ENCODE measurements at regions not wholly inside any gene's neighbourhood (a gene's known extent, or its start where the extent isn't known, plus 50 kb on each side); places are given as distances from the start of the nearest gene placed in this dataset.
"Not testable (repeated sequence)": the region's sequence is repeated elsewhere in the genome, so short reads cannot be mapped to it uniquely, and the experiment has no call there.

DNA sequence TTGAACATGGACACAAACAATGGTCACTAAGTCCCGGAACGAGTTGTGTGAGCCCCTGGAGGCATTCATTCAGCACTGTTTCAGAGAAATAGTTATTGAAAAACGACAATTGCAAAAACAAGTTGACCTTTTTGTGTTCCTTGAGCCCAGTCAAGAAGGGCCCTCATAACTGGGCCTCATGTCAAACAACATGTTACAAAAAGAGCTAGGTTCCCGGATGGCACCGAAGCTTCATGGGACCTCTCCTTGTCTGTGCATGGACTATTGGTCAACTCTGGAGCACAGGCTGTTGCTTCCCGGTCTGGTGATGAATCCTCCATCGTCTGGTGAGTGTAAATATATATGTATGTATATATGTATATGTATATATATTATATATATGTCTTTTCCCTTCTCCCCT, 176.6 kb downstream of the ALG10 start:
- no peak for DNase-seq

DNA sequence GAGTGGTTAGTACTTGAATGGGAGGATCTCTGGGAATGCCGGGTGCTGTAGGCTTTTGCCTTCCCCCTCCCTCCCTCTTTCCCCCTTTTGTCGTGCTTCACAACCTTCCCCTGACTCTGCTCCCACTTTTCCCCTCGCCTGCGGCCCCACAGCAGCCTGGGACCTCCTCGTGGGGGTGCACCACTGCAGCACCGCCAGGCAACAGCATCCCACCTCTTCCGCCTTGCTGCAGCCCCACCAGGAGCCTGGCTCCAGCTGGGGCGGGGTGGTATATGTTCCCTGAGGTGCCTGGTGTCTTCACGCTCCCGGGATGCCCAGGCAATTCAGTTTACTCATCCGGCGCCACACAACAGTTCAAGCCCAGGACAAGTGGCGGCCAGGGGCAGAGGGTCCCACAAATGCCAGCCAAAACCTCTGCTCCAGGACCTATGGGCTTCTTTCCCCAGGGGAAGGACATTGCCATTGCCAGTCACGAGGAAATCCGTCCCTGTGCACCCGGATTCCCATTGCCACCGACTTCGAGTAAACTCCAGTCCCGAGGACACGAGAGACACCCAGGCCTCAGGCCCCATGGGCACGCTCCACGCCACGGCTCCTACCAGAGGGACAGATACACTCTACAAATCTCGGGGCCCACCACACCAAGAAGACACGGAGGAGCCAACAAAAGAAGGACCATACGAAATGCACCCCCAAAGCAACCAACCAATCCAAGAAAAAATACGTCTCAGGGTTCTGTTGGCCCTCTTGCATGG, 181.7 kb downstream of the ALG10 start:
- no peak for DNase-seq

DNA sequence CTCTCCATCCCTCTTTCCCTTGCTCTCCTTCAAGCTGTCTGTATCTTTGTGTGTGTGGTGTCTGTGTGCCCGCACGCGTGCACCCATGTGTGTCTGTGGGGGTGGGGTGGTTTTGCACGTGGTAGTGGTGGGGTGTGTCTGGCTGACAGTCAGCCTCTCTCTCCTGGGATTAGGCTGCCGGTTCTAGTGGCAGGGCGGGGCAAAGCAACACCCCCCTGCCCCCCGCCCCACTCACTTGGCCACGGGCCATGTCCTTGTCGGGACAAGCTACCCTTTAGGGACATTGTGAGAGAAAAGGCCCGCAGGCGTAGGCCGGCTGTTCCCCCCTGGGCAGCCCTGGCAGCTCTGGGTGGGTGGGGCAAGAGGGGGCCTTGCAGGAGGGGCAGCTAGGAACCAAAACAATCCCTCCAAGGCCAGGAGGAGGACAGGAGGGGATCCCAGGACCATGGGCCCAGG, 182.6 kb downstream of the ALG10 start:
- no peak for DNase-seq

DNA sequence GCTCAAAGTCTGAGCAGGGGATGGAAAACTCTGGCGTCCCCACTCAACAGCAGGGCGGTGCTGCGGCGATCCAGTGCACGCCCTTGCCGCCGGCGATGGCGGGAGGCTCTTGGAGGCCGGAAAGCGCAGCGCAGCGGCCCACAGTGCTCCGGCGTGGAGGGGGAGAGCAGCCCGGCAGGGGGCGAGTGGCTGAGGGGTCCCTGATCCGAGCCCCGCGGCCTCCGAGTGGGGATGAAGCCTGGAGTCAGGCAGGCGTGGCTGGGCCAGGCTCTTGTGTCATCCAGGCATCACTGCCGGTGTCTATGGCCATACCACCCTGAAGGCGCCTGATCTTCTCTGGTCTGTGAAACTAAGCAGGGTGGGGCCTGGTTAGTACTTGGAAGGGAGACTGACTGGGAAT, 183.1 kb downstream of the ALG10 start:
- DNase-seq, result no peak

DNA sequence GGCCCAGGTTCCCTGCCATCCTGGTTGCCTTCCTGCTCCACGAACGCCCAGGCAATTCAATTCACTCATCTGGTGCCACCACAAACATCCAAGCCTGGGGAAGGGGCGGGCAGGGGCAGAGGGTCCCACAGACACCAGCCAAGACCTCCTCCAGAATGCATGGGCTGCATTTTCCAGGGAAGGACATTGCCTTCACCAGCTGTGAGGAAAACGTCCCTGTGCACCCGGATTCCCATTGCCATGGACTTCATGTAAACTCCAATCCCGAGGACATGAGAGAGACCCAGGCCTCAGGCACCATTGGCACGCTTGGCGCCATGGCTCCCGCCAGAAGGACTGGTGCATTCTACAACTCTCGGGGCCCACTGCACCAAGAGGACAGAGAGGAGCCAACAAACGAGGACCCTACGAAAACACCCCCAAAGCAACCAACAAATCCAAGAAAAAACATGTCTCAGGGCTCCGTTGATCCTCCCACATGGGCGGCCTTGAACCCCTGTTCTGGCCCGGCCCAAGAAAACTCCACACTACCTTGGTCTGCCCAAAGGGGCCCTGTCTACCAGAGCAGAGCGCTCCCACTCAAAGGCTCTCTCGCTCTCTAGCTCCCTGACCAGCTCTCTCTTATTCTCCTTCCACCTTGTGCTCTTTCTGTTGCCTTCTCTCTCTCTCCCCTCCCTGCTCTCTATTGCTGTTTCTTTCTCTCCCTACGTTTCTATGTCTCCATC, 183.9 kb downstream of the ALG10 start:
- no peak for DNase-seq

DNA sequence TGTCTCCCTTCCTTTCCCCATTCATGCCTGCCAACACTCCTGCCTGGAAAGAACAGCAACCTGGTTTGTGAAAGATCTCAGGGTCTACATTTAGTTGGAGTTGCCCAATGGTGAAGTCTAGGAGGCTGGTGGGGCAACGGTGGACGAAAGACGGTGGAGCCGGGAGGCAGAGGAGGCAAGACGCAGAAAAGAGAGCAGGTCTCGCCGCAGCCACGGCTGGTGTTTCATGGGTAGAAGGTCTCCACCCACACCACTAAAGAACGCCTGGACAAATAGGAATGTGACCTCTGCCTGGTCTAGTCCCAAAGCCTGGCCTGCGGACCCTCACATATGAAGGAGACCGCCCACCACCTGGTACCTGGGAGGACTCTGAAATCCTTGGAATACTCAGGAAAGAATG, 185.6 kb downstream of the ALG10 start:
- no peak for DNase-seq

DNA sequence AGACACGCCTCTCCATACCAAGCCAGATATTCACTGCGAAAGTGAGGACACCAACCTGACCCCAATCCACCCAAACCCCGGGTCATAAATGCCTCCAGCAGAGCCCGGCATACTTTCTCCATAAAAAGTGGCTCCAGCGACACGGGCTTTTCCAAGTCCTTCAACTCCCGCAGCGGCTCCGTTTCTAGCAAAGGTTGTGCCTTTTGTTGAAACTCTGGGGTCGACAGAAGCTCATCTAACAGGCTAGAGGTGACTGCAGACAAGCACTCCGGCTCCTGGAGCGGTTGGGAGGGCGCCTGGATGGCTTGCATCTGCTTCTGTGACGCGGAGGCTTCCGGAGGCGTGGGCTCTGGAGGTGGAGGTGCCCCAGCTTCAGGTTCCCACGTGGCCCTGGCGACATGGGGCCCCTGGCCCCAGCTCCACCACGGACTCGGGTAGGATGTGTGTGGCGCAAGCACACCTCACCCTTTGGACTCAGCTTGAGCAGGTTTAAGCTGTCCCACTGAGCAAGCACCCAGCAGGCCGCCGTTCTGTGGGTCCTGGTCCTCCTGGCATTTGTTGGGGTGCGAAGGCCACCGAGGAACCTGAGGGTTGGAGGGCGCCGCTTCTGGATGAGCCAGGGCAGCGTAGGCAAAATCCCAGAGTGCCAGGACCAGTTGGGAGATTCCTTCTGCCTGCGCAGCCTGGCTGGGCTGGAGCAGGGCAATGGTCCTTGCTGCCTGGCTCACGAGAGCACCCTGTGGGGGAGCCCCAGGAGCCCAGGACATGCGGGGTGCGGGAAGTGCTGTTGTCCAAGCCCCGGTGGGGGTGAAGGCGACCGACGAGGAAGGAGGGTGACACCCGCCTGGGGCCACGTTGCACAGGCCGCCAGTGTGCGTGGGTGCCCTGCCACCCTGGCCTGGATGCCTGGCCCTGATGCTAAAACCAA, 186.3 kb downstream of the ALG10 start:
- DNase-seq, result no peak

DNA sequence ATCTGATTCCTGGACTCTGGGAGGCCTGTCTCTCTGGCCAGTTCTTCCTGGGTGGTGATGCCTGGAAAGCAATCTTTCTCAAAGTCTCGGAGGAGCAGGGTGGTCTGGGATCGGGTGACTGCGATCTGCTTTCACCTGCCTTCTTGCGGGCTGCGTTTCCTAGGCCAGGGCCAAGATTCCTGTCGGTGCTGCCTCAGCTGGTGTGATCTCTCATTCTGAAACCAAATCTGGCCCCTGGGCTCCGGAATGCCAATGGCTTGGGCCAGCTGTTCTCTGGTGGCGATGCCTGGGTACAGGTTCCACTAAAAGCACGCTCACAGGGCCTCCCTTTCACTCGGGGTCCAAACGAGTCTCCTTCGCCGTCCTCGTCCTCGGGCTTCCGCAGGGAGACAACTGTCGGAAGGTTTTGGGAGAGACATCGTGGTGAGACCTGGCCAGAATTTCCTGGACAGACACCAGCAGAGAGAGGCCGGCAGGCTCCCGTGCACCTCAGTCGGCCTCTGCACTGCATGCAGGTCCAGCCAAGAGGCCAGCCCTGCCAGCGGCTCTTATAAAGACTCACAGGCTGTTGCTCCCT, 187.1 kb downstream of the ALG10 start:
- no peak for DNase-seq

DNA sequence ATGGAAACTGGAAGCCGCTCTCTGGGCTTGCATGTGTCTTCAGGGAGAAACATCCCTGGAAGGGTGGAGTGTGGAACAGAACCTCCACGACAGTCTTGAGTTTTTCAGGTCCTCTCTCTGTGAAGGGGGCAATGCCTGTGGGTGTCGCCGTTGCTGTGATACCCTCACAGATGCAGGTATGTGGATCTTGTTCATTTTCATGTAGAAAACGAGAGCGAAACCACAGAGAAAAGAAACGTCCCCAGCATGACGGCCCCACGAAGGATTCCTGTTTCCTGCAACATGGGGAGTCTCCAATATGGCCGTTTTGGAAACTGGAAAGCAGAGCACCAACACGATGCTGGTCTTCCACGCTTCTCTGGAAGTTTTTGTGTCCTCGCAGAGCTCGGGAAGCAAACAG, 187.9 kb downstream of the ALG10 start:
- no peak for DNase-seq

DNA sequence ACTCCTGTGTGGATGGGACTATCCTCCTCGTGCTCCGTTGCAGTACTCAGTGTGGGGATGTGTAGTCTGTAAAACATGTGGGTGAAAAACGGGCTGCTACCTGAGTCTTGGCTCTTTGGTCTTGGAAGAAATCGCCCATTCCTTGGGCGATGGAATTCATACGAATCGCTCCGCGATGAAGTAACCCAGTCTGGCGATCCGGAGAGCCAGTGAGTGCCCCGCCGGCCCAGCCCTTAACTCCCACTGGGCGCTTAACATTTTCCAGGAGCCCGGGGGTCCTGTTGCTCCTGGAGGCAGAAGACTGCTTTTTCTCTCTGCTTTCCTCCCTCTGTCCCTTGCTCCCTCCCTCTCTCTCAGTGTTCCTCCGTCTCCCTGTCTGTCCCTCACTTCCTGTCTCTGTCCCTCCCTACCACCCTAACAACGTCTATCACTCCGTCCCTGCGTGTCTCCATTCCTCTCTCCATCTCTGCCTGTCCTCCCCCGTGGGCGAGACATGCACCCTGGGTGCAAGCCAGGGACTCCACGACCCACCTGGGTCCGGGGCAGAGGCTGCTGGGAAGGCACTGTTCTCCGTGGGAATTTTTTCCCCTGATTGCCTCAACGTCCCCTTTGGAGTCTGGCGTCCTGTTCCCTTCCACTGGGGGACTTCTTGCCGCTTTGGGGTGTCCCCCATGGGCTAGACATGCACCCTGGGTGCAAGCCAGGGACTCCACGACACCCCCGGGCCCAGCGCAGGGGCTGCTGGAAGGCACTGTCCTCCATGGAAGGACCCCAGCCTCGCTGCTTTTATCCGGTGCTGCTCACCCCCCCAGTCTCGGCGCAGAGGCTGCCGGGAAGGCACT, 188.6 kb downstream of the ALG10 start:
- no peak for DNase-seq

DNA sequence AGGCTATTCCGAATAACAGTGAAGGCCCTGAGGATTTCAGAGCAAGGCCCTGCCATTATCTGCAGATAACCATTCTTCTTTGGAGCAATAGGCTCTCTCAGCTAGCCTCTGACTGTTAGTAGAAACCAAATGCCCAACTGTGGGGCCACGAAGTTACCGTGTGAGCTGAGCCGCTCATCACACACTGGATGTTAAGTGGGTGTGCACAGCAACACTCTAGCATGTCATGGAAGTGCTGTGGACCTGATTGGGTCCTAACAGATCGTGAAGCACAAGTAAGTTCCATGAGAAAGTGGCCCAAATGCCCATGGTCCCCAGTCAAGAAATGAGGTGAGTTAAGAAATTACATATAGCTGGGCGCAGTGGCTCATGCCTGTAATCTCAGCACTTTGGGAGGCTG, 190.4 kb downstream of the ALG10 start:
- no peak for DNase-seq

DNA sequence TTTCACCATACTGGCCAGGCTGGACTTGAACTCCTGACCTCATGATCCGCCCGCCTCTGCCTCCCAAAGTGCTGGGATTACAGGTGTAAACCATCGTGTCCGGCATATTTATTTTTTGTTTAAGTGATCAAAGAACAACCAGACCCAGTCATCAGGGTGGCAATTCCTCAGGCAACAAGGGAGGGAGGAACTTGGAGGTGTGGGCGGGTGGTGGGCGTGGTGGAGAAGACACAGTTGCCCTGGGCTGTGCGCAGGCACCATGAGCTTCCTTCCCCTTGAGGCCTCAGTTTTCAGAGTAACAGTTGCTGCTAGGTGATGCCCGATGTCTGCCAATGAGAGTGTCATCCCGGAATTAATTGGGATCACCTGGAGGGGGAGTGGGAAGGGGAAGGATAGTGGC, 191.7 kb downstream of the ALG10 start:
- no peak for DNase-seq

DNA sequence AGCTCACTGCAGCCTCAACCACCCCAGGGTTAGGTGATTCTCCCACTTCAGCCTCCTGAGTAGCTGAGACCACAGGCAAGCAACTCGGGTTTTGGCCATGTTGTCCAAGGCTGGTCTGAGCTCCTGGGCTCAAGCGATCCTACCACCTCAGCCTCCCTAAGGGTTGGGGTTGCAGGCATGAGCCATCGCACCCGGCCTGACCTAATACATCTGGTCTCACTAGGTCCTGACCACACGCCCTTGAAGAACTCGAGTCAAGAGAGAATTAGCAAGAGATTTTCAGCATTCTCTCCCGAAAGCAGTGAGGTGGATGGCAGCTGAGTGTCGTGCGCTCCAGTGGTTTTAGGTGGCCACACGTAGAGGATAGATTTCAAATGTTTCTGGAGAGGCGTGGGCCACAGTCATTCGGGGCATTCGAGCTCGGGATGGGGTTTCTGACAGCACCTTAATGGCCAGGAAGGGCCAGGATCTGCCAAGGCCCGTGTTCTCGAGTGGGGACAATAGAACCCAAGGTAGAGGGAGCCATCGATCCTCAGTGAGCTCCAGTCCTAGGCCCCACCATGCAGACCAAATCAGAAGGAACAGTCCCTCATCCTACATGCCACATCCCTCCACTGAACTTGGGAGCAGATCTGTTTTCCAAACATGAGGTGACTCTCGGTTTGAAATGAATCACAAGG, 193.1 kb downstream of the ALG10 start:
- DNase-seq, result no peak

DNA sequence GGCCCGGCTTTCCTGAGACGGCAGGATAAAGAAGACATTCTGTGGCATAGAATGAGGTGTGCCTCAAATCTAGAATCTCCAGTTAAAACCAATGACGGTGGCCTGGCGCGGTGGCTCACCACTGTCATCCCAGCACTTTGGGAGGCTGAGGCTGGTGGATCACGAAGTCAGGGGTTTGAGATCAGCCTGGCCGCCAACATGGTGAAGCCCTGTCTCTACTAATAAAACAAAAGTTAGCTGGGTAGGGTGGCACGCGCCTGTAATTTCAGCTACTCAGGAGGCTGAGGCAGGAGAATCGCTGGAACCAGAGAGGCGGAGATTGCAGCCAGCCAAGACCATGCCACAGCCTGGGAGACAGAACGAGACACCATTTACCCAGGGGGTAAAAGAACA, 193.6 kb downstream of the ALG10 start:
- no peak for DNase-seq

DNA sequence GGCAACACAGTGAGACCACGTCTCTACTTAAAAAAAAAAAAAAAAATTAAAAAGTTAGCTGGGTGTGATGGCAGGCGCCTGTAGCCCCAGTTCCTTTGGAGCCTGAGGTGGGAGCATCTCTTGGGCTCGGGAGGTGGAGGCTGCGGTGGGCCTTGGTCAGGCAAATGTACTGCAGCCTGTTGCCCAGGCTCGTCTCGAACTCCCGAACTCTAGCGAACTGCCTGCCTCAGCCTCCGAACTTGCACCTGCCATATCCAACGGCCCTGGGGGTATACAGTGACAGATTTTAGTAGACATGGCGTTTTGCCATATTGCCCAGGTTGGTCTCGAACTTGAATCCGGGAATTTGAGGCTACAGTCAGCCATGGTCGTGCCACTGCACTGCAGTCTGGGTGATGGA, 195.4 kb downstream of the ALG10 start:
- DNase-seq, result no peak

DNA sequence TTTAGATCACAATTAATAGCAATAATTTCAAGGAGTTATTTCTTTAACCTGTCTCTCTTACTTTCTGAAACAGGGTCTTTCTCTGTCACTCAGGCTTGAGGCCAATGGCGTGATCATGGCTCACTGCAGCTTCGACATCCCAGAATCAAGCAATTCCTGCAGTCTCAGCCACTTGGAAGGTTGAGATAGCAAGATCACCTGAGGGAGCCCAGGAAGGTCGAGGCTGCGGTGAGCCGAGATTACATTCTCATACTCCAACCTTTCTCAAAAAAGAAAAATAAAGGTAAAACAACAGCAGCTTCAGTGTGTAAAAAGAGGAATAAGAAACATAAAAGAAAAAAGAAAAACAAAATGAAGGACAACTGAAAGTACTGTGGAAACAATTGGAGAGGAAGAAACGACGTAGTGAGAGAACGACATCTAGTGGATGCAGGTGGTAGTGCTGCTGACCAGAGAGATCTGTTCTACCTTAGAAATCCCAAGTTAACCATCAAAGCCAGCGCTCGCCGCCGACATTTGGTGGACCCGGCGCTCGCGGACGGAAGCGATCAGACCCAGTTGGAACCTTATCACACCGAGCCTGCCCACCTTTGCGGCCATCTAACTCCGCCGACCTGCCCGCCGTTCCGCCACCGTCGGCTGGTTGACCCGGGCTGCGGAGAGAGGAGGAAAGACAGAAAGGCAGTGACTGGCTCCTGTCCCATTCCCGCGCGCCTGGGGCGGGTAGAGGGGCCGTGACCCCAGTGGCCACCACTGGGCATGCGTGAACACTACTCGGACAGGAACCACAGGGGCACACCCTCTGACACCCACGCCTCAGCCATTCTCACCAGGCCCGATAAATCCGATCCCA, 196.1 kb downstream of the ALG10 start:
- DNase-seq, result peak; percentile 12

DNA sequence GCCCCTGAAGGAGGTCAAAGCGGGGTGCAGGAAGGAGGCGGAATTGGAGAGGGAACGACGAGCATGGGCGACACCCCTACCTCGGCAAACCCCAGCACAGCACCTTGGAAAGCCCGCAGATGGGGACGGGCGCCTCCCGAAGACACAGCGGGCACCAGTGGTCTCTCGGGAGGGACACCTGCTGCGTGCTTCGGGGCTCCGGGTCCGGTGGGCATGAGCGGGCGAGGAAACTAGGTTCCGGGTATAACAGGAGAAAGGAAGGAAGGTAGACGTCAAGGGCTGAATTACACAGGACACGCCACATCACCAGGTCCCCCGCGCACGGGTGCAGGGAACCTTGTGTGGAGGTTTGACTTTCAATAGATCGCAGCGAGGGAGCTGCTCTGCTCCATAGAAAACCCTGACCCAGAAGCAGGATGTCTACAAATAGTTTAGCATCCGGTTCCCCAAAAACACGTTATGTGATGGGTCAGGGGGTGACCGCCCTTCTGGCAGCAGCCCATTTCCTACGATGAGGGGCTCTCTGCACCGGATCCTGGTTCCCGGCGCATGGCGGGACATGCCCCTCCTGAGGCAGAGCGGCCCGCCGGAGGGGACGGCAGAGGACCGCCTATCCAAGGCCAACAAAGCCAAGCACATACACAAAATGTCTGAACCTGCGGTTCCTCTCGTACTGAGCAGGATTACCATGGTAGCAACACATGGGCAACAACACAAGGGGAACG, 196.9 kb downstream of the ALG10 start:
- no peak for DNase-seq

DNA sequence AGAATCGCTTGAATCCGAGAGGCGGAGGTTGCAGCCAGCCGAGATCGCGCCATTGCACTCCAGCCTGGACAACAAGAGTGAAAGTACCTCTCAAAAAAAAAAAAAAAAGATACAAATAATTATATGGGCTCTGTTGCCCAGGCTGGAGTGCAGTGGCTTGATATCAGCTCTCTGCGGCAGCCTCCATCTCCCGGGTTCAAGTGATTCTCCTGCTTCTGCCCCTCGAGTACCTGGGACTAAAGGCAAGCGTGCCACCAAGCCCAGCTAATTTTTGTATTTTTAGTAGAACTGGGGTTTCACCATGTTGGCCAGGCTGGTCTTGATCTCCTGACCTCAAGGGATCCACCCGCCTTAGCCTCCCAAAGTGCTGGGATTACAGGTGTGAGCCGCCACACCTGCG, 197.8 kb downstream of the ALG10 start:
- DNase-seq, result not testable (repeated sequence)

DNA sequence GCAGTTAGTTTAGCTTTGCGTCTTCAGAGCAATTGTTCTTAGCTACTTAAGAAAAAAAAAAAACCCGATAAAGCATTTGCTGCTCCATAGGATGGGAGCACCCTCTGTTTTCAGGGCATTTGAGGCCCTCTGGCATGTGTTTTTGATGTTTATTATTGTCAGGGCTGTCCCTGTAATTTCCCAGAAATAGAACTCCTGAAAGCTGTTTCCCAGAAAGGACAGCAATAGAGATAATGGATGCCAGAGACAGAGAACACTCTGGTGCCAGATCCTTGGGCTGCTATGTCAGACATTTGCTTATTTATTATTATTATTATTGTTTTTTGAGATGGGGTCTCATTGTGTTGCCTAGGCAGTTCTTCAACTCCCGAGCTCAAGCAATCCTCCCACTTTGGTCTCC, 201.3 kb downstream of the ALG10 start:
- DNase-seq, result no peak

DNA sequence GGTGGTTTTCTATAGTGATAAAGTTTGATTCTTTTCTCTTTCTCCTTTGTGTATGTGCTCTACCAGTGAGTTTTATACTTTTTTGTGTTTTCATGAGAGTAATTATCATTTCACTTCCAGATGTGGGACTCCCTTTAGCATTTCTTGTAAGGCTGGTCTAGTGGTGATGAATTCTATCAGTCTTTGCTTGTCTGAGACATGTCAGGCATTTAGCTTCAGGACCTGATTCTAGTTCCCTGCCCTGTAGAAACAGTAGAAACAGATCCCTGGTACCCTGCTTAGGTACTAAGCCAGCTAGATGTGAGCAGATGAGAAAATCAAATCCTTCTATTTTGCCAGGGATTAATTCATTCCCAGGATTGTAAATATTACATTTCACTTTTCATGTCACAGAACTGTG, 203.7 kb downstream of the ALG10 start:
- DNase-seq, result not testable (repeated sequence)

Measured in DMS79 treated with DMSO at 0.1 percent for 48 hours (cell line).